Suppressor macrophage treated with lipopolysaccharide for 1 hour (primary cell): ENCODE measurements at regions not wholly inside any gene's neighbourhood (a gene's known extent, or its start where the extent isn't known, plus 50 kb on each side); places are given as distances from the start of the nearest gene placed in this dataset.
"Not testable (repeated sequence)": the region's sequence is repeated elsewhere in the genome, so short reads cannot be mapped to it uniquely, and the experiment has no call there.

Source experiments
- DNase-seq, 3 donors: peaks; one replicate each; pipeline ENCODE4 v3.0.0-alpha.2; 2020 to 2022

GRCh38 chr9:82404881-82405280 is 416.3 kb downstream of the SPATA31D1 start:
- no peak for DNase-seq

GRCh38 chr9:82406456-82407085 is 418.0 kb downstream of the SPATA31D1 start:
- DNase-seq, result no peak

GRCh38 chr9:82410306-82410705 is 421.7 kb downstream of the SPATA31D1 start:
- peak; percentile 18 to 22 (median 21) for DNase-seq

DNA sequence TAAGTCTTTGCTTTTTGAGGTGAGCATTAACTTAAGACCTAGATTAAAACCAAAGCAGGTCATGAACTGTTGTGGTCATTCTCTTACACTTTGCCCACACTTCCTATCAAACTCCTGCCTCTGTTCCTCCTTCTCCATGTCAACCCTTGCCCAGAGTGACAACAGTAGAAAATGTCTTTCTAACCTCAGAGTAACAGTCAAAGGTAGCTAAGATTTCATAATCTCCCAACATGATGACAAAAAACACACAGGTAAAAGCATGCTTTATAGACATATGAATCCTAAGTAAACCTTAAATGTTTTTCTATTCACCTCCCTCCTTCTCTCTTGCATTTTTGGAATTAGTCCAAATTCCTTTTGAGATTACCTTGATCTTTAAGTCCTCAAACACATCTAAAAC is 422.3 kb downstream of the SPATA31D1 start:
- DNase-seq, result no peak

GRCh38 chr9:82412586-82413305 is 424.2 kb downstream of the SPATA31D1 start:
- DNase-seq, result no peak

GRCh38 chr9:82417501-82417900 is 428.9 kb downstream of the SPATA31D1 start:
- no peak for DNase-seq

DNA sequence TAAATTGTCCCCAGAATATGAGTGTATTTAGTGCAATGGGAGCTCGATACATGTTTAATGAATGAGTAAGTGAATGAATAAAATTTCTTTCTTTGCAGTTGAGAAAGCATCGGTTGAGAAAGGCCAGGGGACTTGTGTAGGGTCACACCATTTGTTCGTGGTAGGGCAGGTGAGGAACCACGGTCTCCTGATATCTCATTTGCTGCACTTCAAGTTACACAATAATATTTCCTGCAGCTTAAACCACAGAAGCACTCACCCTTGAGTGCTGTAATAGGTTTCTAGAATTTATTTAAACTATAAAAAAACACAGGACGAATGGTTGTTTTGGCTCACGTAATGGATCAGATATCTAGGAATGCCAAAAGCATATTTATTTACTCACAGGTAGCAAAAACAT is 429.8 kb downstream of the SPATA31D1 start:
- DNase-seq, result no peak

- DNase-seq, result no peak
Observed at GRCh38 chr9:82419696-82420486, 431.3 kb downstream of the SPATA31D1 start.

- DNase-seq, result no peak
Observed at GRCh38 chr9:82421498-82421897, 432.9 kb downstream of the SPATA31D1 start.

DNA sequence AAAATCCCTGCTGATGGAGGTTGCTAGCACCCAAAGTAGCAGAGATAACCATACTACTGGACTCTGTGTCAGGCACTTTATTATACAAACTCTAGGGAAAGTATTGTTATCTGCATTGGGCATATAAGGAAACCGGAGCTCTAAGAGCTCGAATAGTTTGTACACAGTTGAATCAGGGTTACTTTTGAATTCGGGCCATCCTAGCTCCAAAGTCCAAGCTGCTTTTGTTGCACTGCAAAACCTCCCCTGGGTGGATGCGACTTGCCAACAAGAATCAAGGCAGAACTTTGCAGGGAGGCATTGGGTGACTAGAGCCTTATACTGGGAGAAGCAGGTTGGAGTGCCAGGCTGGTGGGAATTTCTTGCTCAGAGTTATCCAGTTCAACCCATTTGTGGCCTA is 435.1 kb downstream of the SPATA31D1 start:
- no peak for DNase-seq

GRCh38 chr9:82424599-82425120 is 436.1 kb downstream of the SPATA31D1 start:
- no peak for DNase-seq

DNA sequence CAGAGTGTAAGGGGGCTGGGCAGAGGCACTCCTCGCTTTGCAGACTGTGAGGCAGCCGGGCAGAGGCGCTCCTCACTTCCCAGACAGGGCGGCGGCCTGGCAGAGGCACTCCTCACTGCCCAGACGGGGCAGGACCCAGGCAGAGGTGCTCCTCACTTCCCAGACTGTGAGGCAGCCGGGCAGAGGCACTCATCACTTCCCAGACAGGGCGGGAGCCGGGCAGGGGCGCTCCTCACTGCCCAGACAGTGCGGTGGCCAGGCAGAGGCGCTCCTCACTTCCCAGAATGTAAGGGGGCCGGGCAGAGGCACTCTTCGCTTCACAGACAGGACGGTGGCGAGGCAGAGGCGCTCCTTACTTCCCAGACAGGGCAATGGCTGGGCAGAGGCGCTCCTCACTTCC is 442.5 kb downstream of the SPATA31D1 start:
- DNase-seq, result no peak

DNA sequence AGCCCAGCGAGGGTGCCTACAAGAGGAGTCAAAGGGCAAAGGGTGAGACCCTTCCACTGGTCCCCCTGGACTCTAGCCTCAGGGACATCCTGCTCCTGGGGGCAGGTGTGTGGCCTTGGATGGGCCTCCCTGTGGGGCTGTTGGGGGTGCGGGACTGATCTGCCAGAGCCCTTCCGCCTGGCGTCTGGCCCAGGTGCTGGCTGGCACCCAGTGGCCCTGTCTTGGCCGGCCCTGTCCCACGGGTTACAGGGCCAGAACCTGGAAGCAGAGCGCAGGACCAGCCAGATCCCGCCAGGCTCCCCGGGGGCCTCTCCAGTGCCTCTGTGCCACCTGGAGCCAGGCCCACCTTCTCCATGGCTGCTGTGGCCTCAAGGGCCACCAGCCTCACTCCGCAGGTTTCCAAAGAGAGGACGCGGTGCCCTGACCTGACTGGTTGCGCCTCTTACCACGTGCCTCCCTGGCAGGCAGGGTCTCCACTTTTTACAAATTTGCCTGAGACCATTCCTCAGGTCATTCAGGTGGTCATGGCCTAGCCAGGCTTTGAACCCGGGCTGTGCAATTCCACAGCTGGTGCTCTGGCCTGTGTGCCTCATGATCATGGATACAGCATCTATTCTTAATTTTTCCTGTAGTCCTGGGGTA is 444.8 kb downstream of the SPATA31D1 start:
- DNase-seq, result not testable (repeated sequence)

- DNase-seq, result no peak
Observed at GRCh38 chr9:82436475-82436874, 447.9 kb downstream of the SPATA31D1 start.

- DNase-seq, result not testable (repeated sequence)
Observed at GRCh38 chr9:82437183-82437582, 448.6 kb downstream of the SPATA31D1 start.

- no peak for DNase-seq
Observed at GRCh38 chr9:82438581-82438980, 450.0 kb downstream of the SPATA31D1 start.

- DNase-seq, result no peak
Observed at GRCh38 chr9:82443312-82443711, 454.7 kb downstream of the SPATA31D1 start.

DNA sequence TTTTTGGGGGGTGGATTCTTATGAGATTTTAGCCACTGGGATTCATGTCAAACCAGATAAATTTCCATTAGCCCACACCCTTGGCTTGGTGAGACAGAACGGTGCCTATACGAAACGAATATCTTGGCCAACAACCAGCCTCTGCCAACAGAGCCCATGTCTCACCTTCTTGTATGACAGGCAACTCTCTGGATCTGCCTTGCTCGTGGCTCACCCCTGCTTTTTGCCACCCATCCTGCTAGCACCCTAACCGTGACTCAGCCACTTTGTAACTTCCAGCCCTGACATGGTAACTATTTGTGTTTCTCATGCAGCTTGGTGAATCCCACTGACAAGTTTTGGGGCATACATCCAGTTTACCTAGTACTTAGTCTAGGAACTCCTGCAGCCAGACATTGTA is 457.0 kb downstream of the SPATA31D1 start:
- DNase-seq, result no peak

DNA sequence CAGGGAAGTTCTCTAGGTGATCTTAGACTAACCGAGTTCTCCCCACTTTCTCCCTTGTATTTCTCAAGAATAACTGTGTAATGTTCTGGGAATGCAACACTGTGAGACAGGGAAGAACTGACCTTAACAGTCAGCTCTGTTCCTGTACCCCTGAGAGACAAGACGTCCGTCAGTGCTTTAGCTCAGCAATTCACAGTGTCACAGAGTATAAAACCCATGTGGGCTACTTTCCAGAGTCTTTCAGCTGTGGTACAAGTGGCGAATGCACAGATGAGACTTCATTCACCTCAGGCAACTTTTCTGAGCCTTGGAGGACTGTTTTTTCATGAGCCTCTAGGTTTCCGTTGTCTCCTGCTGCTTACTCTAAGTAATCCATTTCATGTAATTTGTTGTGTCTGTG is 458.8 kb downstream of the SPATA31D1 start:
- no peak for DNase-seq

- no peak for DNase-seq
Observed at GRCh38 chr9:82449986-82450385, 461.4 kb downstream of the SPATA31D1 start.

- no peak for DNase-seq
Observed at GRCh38 chr9:82454509-82455190, 466.1 kb downstream of the SPATA31D1 start.

DNA sequence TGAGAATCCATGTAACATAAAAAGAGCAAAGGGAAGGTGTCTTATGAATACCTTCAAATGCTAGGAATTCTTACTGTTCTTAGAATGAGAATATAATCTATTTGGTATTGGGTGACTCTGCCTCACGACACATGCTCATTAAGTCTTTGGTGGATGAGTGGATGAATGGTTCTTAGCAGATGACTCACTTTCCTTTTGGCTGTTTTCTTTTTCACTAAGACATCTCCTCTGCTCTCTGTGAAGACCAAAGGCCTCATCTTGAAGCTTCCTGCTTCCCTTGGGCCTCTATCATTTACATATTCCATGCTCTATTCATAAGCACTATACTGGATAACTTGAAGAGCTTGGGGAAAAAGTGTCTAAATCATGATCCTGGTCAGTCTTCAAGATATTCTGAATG is 468.1 kb downstream of the SPATA31D1 start:
- no peak for DNase-seq

DNA sequence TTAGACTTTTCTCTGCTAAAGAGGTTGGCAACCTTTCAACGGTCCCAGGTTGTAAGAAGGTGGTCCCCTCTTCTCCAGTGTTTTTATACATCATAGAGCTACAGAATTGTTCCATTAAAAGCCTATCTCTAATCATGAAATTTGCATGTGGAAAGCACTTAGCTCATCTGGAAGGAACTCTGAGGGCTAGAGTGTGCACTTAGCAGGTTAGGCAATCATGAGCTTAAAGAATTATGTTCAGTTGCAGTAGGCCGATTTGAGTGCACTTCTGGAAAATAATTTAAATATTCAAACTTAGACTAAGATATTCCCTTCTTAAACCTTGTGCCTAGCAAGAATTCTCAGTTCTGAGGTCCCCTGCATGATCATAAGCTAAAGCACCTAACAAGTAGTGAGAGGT is 468.7 kb downstream of the SPATA31D1 start:
- DNase-seq, result no peak
